ENCODE measurements at regions not wholly inside any gene's neighbourhood (a gene's known extent, or its start where the extent isn't known, plus 50 kb on each side); places are given as distances from the start of the nearest gene placed in this dataset.

GRCh38 chr12:20097626-20098025 lies 270.7 kb upstream of the PDE3A start:
- H3K36me3 ChIP-seq (ENCODE audit: control insufficient read depth, insufficient read depth, low read length), result no peaks in the 10 kb centered on the region
- intact Hi-C loops (cut with micrococcal nuclease), result no loop called here
- H3K9ac ChIP-seq (ENCODE audit: insufficient read depth in 1 of 2, low read depth in 2 of 2, low read length in 2 of 2), result no peak overlapping the region
- H3K79me2 ChIP-seq (ENCODE audit: control insufficient read depth, insufficient read depth, low read length), result no peaks in the 10 kb centered on the region
- no TSS peak for BruUV-seq (replicated peaks)
- FAIRE-seq (no peak), DNase-seq (ENCODE audit: extremely low read depth in 1 of 4, low spot score in 3 of 4) (no peak), ATAC-seq (no peak)
- ChIA-PET CTCF (ENCODE audit: low intra/inter-chr PET ratio) (no interaction called here), POLR2A (no interaction called here)
- H3K9me3 ChIP-seq (replicated peaks; ENCODE audit: control insufficient read depth, insufficient read depth, low read depth, low read length), result no peaks in the 10 kb centered on the region
- no peak overlapping the region for H3K4me2 ChIP-seq (ENCODE audit: insufficient read depth, low read length)
- H4K20me1 ChIP-seq (replicated peaks; ENCODE audit: control insufficient read depth, insufficient read depth, low read length), result no peaks in the 10 kb centered on the region
- no peaks in the 10 kb centered on the region for H3K9me1 ChIP-seq (ENCODE audit: control insufficient read depth, insufficient read depth, low read length)
- no peak overlapping the region for H3K27ac ChIP-seq (ENCODE audit: extremely low read depth, low read depth, low read length)
- H3K4me3 ChIP-seq, result no peak overlapping the region
- 0% methylated on average over 2 of the region's 2 CpGs for WGBS (ENCODE audit: insufficient coverage, low coverage, missing lambda C conversion rate)
- H2AFZ ChIP-seq (ENCODE audit: low read depth, low read length), result no peak overlapping the region
- H3K4me1 ChIP-seq (replicated peaks in 1 of 2; ENCODE audit: control insufficient read depth in 2 of 2, insufficient read depth in 2 of 2, low read length in 2 of 2), result no peaks in the 10 kb centered on the region
- H3K27me3 ChIP-seq (ENCODE audit: control insufficient read depth in 2 of 2, insufficient read depth in 2 of 2, low read length in 2 of 2), result no peaks in the 10 kb centered on the region
- in situ Hi-C loops (cut with MboI), result no loop called here
- TF ChIP-seq ZNF263 (CRISPR knock-in tag; IDR thresholded peaks at IDR 0.05; ENCODE audit: borderline replicate concordance) (no peak), JUNB (CRISPR knock-in tag; conservative IDR thresholded peaks at IDR 0.05) (no peak), ZNF311 (CRISPR knock-in tag; IDR thresholded peaks at IDR 0.05) (no peak)

DNA sequence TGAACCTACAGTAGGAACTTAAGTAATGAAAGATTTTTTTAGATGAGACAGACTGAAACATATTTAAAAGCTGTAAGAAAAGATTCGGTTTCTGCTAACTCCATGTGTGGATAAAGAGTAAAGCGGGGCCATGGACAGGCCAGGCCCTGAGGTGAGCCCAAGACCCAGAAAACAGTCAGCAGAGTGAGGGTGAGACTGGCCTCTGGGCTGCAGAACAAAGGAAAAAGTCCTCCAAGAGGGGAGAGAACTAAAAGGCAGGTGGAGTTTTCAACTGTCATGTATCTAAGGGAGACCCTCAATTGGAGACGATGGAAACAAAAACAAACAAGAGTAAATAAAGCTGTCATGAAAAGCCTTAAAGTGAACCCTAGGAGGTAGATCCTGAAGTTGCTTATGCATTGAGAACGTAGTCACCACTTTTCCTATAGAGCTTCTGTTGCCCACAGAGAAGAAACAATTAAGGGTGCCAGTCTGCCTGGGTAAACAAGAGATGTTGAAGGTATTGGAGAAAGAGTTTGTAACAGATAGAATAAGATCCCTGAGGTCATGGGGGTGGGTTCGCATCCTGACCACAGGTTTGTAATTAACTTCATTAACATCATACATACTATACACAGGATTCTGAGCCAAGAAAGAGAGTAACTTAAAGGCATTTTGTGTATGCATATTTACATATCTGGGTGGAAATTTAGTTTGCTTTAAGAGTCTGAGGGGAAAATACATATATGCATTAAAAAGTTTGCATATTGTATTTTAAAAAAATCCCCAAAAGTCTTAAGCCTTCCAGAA lies 268.7 kb upstream of the PDE3A start:
- BruUV-seq (replicated peaks), result no TSS peak
- intact Hi-C loops (cut with micrococcal nuclease) (no loop called here), in situ Hi-C loops (cut with MboI) (no loop called here)
- 0% methylated on average over 5 of the region's 5 CpGs for WGBS (ENCODE audit: insufficient coverage, low coverage, missing lambda C conversion rate)
- no peak overlapping the region for H3K4me2 ChIP-seq (ENCODE audit: insufficient read depth, low read length)
- no peaks in the 10 kb centered on the region for H3K79me2 ChIP-seq (ENCODE audit: control insufficient read depth, insufficient read depth, low read length)
- DNase-seq (ENCODE audit: extremely low read depth in 1 of 4, low spot score in 3 of 4) (no peak), FAIRE-seq (no peak), ATAC-seq (no peak)
- no peak overlapping the region for H3K27ac ChIP-seq (ENCODE audit: extremely low read depth, low read depth, low read length)
- no peaks in the 10 kb centered on the region for H3K36me3 ChIP-seq (ENCODE audit: control insufficient read depth, insufficient read depth, low read length)
- H2AFZ ChIP-seq (ENCODE audit: low read depth, low read length), result no peak overlapping the region
- H3K9me3 ChIP-seq (replicated peaks; ENCODE audit: control insufficient read depth, insufficient read depth, low read depth, low read length), result no peaks in the 10 kb centered on the region
- no peak overlapping the region for H3K9ac ChIP-seq (ENCODE audit: insufficient read depth in 1 of 2, low read depth in 2 of 2, low read length in 2 of 2)
- no peak overlapping the region for H3K4me3 ChIP-seq
- H3K4me1 ChIP-seq (replicated peaks in 1 of 2; ENCODE audit: control insufficient read depth in 2 of 2, insufficient read depth in 2 of 2, low read length in 2 of 2), result no peaks in the 10 kb centered on the region
- POLR2A ChIA-PET, result no interaction called here
- CTCF ChIA-PET (ENCODE audit: low intra/inter-chr PET ratio), result no interaction called here
- H3K9me1 ChIP-seq (ENCODE audit: control insufficient read depth, insufficient read depth, low read length), result no peaks in the 10 kb centered on the region
- no peaks in the 10 kb centered on the region for H4K20me1 ChIP-seq (replicated peaks; ENCODE audit: control insufficient read depth, insufficient read depth, low read length)
- no peaks in the 10 kb centered on the region for H3K27me3 ChIP-seq (ENCODE audit: control insufficient read depth in 2 of 2, insufficient read depth in 2 of 2, low read length in 2 of 2)
- TF ChIP-seq TCF15 (CRISPR knock-in tag; IDR thresholded peaks at IDR 0.05), result no peak
- TF ChIP-seq SMARCA5 (IDR thresholded peaks at IDR 0.05), result no peak
- TF ChIP-seq XRCC5 (IDR thresholded peaks at IDR 0.05; ENCODE audit: low read depth, low read length), result no peak
- TF ChIP-seq LEF1 (IDR thresholded peaks at IDR 0.05), result no peak
- no peak for TF ChIP-seq ZBTB9 (CRISPR knock-in tag; IDR thresholded peaks at IDR 0.05)
- no peak for TF ChIP-seq GTF2F1 (IDR thresholded peaks at IDR 0.05; ENCODE audit: low read depth, low read length)
- no peak for TF ChIP-seq ZNF274 (IDR thresholded peaks at IDR 0.05; ENCODE audit: borderline replicate concordance, low read depth, low read length)
- TF ChIP-seq ZNF780A (CRISPR knock-in tag; IDR thresholded peaks at IDR 0.05), result no peak
- TF ChIP-seq, protein P1, sequence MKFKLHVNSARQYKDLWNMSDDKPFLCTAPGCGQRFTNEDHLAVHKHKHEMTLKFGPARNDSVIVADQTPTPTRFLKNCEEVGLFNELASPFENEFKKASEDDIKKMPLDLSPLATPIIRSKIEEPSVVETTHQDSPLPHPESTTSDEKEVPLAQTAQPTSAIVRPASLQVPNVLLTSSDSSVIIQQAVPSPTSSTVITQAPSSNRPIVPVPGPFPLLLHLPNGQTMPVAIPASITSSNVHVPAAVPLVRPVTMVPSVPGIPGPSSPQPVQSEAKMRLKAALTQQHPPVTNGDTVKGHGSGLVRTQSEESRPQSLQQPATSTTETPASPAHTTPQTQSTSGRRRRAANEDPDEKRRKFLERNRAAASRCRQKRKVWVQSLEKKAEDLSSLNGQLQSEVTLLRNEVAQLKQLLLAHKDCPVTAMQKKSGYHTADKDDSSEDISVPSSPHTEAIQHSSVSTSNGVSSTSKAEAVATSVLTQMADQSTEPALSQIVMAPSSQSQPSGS (CRISPR knock-in tag; IDR thresholded peaks at IDR 0.05), result no peak
- no peak for TF ChIP-seq ILF3 (IDR thresholded peaks at IDR 0.05; ENCODE audit: borderline replicate concordance)
- TF ChIP-seq POLR2H (tag; IDR thresholded peaks at IDR 0.05; ENCODE audit: low read depth), result no peak
- TF ChIP-seq POLR2G (IDR thresholded peaks at IDR 0.05; ENCODE audit: low read depth, low read length), result no peak

Data from K562 (cell line).